OCI-LY1 (cell line): ENCODE measurements at regions not wholly inside any gene's neighbourhood (a gene's known extent, or its start where the extent isn't known, plus 50 kb on each side); places are given as distances from the start of the nearest gene placed in this dataset.

Experiments
- H2AFZ ChIP-seq: fragments of 200-600 bp; sonication (generic), shearing (Covaris generic); 2 replicates; pipeline ENCODE4 v1.6.0; 2014; ENCODE audit warnings: antibody characterized with exemption, mild to moderate bottlenecking, low read length
- H3F3A ChIP-seq: fragments of 200-600 bp; sonication (generic), shearing (Covaris generic); 2 replicates; pipeline ENCODE4 v1.6.0; 2014; ENCODE audit warnings: mild to moderate bottlenecking, antibody characterized with exemption, low read length, moderate library complexity; ENCODE audit not compliant: insufficient read depth
- H3K27ac ChIP-seq: fragments of 200-600 bp; sonication (generic); 2 replicates; pipeline ENCODE4 v1.5.1; 2014; ENCODE audit warnings: low read length, mixed run types, mild to moderate bottlenecking, low read depth; ENCODE audit not compliant: poor library complexity, severe bottlenecking
- H3K27me3 ChIP-seq: fragments of 200-600 bp; sonication (generic); 2 replicates; pipeline ENCODE4 v1.6.0; 2014; ENCODE audit warnings: antibody characterized with exemption, mild to moderate bottlenecking, low read length, moderate library complexity; ENCODE audit not compliant: insufficient read depth
- H3K36me3 ChIP-seq: fragments of 200-600 bp; sonication (generic); 2 replicates; pipeline ENCODE4 v1.6.1; 2014; ENCODE audit warnings: mild to moderate bottlenecking, antibody characterized with exemption, low read length, moderate library complexity, mixed read lengths; ENCODE audit not compliant: insufficient read depth
- H3K4me1 ChIP-seq: fragments of 200-600 bp; sonication (generic); 2 replicates; pipeline ENCODE4 v1.5.1; 2014; ENCODE audit warnings: mild to moderate bottlenecking, low read length, moderate library complexity; ENCODE audit not compliant: insufficient read depth, severe bottlenecking
- H3K4me2 ChIP-seq: fragments of 200-600 bp; sonication (generic), shearing (Covaris generic); 2 replicates; pipeline ENCODE4 v1.6.1; 2014; ENCODE audit warnings: low read length
- H3K4me3 ChIP-seq: fragments of 200-600 bp; sonication (generic); 2 replicates; pipeline ENCODE4 v1.5.1; 2014; ENCODE audit warnings: low read length, low read depth, mild to moderate bottlenecking, mixed read lengths; ENCODE audit not compliant: poor library complexity, severe bottlenecking
- H3K79me2 ChIP-seq: fragments of 200-600 bp; shearing (Covaris generic); 2 replicates; pipeline ENCODE4 v1.6.1; 2016; ENCODE audit warnings: mixed run types, low read length, mixed read lengths; ENCODE audit not compliant: insufficient read depth
- H3K9ac ChIP-seq: fragments of 200-600 bp; sonication (generic), shearing (Covaris generic); 2 replicates; pipeline ENCODE4 v1.6.1; 2014; ENCODE audit warnings: mild to moderate bottlenecking, low read length, mixed read lengths
- H3K9me2 ChIP-seq: fragments of 200-600 bp; sonication (generic), shearing (Covaris generic); 2 replicates; pipeline ENCODE4 v1.6.1; 2014; ENCODE audit warnings: low read depth, mild to moderate bottlenecking, low read length, mixed read lengths
- H3K9me3 ChIP-seq: fragments of 200-600 bp; shearing (Covaris generic); 2 replicates; pipeline ENCODE4 v1.6.1; 2014; ENCODE audit warnings: low read length, mixed read lengths
- H4K20me1 ChIP-seq: fragments of 200-600 bp; sonication (generic), shearing (Covaris generic); 2 replicates; pipeline ENCODE4 v1.6.0; 2016; ENCODE audit warnings: mild to moderate bottlenecking, low read length; ENCODE audit not compliant: insufficient read depth
- EZH2 ChIP-seq: fragments of 200-600 bp; sonication (generic), shearing (Covaris generic); IDR thresholded peaks from 2 replicates; pipeline ENCODE4 v1.8.0; 2017; ENCODE audit warnings: borderline replicate concordance, mixed run types, mild to moderate bottlenecking, antibody characterized with exemption, low read length, moderate library complexity, mixed read lengths
- TF ChIP-seq, protein P1 (sequence below): fragments of 200-600 bp; sonication (generic), shearing (Covaris generic); IDR thresholded peaks from 2 replicates; pipeline ENCODE4 v1.5.1; 2017; ENCODE audit warnings: mild to moderate bottlenecking, antibody characterized with exemption, low read length, moderate library complexity, mixed read lengths

DNA sequence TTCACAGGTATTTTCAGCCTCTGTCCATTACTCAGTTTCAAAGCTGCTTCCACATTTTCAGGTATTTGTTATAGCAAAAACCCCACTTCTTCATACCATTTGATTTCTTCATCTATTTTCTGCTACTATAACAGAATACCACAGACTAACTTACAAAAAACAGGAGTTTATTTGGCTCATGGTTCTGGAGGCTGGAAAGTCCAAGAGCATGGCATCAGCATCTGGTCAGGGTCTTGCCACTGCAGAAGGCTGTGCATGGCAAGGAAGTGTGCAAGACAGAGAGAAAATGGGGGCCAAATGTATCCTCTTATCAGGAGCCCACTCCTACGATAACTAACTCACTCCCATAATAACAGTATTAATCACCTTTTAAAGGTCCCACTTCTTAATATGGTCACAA is 82.8 kb upstream of the FOXA2 start:
- no peak overlapping the region for H3K9ac ChIP-seq
- H3K4me1 ChIP-seq = no peaks in the 10 kb centered on the region
- H3K27ac ChIP-seq = no peak overlapping the region
- no peak overlapping the region for H2AFZ ChIP-seq
- H4K20me1 ChIP-seq = no peaks in the 10 kb centered on the region
- no peaks in the 10 kb centered on the region for H3K36me3 ChIP-seq
- no peaks in the 10 kb centered on the region for H3K79me2 ChIP-seq
- H3K27me3 ChIP-seq = no peaks in the 10 kb centered on the region
- H3K4me3 ChIP-seq = no peak overlapping the region
- TF ChIP-seq, protein P1, sequence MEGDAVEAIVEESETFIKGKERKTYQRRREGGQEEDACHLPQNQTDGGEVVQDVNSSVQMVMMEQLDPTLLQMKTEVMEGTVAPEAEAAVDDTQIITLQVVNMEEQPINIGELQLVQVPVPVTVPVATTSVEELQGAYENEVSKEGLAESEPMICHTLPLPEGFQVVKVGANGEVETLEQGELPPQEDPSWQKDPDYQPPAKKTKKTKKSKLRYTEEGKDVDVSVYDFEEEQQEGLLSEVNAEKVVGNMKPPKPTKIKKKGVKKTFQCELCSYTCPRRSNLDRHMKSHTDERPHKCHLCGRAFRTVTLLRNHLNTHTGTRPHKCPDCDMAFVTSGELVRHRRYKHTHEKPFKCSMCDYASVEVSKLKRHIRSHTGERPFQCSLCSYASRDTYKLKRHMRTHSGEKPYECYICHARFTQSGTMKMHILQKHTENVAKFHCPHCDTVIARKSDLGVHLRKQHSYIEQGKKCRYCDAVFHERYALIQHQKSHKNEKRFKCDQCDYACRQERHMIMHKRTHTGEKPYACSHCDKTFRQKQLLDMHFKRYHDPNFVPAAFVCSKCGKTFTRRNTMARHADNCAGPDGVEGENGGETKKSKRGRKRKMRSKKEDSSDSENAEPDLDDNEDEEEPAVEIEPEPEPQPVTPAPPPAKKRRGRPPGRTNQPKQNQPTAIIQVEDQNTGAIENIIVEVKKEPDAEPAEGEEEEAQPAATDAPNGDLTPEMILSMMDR = no peak
- no peak for TF ChIP-seq EZH2
- H3K9me3 ChIP-seq = 0 out of 2 replicates have a peak, but pooled peaks cover 2% of the 10 kb centered on the region
- no peaks in the 10 kb centered on the region for H3K9me2 ChIP-seq
- no peaks in the 10 kb centered on the region for H3F3A ChIP-seq
- H3K4me2 ChIP-seq = no peak overlapping the region

DNA sequence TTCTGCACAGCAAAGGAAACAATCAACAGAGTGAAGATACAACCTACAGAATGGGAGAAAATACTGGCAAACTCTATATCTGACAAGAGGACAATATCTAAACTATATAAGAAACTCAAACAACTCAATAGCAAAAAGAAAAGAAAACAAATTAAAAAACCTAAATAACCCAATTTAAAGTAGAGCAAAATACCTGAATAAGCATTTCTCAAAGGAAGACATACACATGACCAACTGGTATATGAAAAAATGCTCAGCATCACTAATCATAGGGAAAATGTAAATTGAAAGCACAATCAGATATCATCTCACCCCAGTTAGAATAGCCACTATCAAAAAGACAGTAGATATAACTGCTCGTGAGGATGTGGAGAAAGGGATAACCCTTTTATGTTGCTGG is 87.8 kb upstream of the FOXA2 start:
- H3K4me3 ChIP-seq = no peak overlapping the region
- H3K9me3 ChIP-seq = 0 out of 2 replicates have a peak, but pooled peaks cover 2% of the 10 kb centered on the region
- no peaks in the 10 kb centered on the region for H3K4me1 ChIP-seq
- no peak overlapping the region for H3K9ac ChIP-seq
- H3K79me2 ChIP-seq = no peaks in the 10 kb centered on the region
- H3F3A ChIP-seq = no peaks in the 10 kb centered on the region
- H3K36me3 ChIP-seq = no peaks in the 10 kb centered on the region
- no peak overlapping the region for H2AFZ ChIP-seq
- no peaks in the 10 kb centered on the region for H4K20me1 ChIP-seq
- no peak overlapping the region for H3K27ac ChIP-seq
- no peaks in the 10 kb centered on the region for H3K27me3 ChIP-seq
- H3K4me2 ChIP-seq = no peak overlapping the region
- H3K9me2 ChIP-seq = no peaks in the 10 kb centered on the region
- no peak for TF ChIP-seq EZH2
- TF ChIP-seq, protein P1 = no peak

DNA sequence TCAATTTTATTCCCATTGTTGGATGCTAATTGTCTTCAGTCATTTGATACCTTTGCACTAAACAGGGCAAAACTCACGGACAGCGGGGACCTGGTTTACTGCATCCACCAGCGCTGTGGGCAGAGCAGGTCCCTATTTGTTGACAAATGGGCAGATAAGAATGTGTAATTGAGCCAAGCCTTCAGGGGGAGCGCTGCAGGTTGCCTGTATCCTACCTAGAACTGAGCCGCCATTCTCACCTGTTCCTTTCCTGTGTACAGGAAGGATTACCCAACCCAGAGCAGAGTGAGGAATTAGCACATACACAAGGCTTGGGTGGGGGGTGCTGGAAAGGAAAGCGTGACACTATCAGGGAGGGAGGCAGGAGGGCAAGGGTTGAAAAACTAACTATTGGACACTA is 89.1 kb upstream of the FOXA2 start:
- no peaks in the 10 kb centered on the region for H3K9me2 ChIP-seq
- no peaks in the 10 kb centered on the region for H3K4me1 ChIP-seq
- no peaks in the 10 kb centered on the region for H3F3A ChIP-seq
- H3K36me3 ChIP-seq = no peaks in the 10 kb centered on the region
- no peak overlapping the region for H2AFZ ChIP-seq
- TF ChIP-seq, protein P1 = no peak
- TF ChIP-seq EZH2 = no peak
- H3K9me3 ChIP-seq = 0 out of 2 replicates have a peak, but pooled peaks cover 2% of the 10 kb centered on the region
- H3K79me2 ChIP-seq = no peaks in the 10 kb centered on the region
- H4K20me1 ChIP-seq = no peaks in the 10 kb centered on the region
- H3K4me3 ChIP-seq = no peak overlapping the region
- H3K27me3 ChIP-seq = no peaks in the 10 kb centered on the region
- no peak overlapping the region for H3K4me2 ChIP-seq
- H3K27ac ChIP-seq = no peak overlapping the region
- no peak overlapping the region for H3K9ac ChIP-seq
